ENCODE measurements at regions not wholly inside any gene's neighbourhood (a gene's known extent, or its start where the extent isn't known, plus 50 kb on each side); places are given as distances from the start of the nearest gene placed in this dataset.

DNA sequence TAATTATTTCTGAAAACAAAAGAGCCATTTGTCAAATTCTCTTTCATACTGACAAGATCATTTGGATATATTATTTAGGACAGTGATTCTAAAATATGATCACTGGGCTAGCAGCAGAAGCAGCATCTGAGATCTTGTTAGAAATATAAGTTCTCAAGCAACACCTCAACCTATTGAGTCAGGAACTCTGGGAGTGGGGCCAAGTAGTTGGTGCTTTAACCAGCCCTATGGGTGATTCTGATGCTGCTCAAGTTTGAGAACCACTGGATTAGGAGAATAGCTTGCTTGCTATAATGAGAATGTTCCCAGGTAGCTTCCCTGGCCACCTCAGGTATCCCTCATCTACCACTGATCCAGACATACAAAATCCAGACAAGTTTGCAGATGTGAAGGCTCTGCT is 466.9 kb upstream of the CELF4 start:
- no peak for DNase-seq (ENCODE audit: low read depth)

DNA sequence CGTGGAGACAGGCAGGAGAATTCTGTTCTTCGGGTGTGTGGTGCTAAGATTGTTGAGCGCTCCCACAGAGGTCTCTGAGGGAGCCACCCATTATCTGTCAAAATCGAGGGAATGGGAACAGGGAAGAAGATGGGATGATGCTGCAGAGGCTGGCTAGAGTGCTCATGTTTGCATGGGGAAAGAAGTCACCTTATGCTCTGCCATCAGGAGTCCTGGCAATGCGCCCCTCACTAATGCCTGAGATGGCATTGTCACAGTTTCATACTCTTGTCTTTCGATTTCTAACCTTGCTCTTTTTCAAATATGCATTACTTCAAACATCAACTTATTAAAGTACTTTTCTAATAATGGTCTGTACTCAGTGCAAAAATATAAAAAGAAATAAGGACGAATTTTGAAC is 463.3 kb upstream of the CELF4 start:
- DNase-seq (ENCODE audit: low read depth), result no peak

DNA sequence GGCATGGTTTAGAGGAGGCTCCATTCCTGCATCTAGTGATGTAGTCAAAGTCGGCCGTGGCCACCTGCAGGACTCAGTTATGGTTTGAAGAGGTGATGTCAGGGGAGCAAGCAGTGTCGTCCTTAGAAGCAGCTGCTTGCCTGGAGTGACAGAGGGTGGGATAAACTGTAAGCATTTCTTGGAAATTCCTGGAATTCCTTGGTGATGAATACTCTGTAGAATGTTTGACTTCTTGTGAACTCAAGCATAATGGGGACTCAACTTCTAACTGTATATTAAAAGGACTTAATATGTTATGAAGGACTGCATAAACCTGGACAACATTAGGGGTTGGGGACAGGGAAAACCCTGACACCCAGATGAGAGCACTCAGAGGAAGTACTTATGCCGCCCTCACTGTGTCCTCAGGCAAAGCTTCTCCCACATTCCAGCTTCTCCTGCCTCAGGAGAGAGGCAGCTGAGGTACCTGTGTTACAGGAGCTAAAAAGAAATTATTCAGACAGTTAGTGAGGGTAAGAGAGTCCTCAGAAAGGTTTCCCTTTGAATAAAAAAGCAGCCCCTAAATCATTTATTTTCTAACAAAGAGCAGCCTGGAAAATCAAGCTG is 459.9 kb upstream of the CELF4 start:
- no peak for DNase-seq (ENCODE audit: low read depth)

DNA sequence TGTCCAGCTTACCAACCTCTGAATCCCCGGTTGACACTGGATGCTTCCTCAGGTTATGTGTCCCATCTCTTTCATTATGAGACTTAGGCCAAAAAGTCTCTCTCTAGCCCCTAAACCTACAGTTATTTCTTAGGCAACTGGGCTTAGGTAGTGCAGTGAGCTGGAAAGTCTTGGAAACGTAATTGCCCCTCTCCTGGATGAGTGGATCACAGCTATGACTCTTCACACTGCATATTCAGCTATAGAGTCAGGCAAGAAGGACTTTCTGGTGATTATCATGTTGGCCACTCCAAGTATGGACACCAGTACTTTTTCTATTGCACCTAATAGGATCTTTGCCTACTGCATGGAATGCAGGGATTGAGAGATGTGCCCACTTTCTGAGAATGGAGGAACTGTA is 458.3 kb upstream of the CELF4 start:
- no peak for DNase-seq (ENCODE audit: low read depth)

DNA sequence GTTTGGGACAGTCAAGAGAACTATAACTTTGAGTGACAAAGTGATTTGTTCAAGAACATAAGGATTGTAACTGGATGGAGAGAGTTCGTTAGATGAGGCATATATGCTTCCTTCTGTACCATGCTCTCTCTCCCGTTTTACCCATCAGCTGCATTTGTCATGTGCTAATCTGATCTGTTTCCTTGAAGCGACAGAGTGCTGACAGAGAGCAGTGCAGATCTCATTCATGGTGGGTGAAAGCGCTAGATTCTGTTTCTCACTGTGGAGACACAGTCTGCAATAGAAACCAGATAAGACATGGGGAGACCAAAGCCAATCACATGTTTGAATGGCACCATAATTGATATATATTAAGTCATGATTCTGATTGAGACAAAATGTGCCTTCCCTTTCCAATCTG is 456.6 kb upstream of the CELF4 start:
- no peak for DNase-seq (ENCODE audit: low read depth)

DNA sequence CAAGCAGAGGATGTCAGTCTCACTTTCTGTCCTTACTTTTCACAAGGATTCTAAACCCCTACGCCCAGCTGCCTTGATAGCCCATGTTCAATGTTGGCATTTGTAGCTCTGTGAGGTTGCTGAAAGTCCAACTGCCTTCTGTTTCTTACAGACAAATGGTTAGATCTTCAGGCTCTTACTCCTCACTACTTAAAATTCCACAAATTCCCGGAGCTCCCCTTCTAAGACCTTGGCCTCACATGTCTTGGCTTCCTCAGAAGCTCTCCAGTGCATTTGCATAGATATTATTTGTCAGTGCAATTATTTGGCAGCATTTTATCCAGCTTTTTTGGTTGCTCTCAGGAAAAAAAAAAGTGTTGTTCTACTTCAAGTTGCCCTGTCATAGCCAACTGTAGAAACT is 453.7 kb upstream of the CELF4 start:
- no peak for DNase-seq (ENCODE audit: low read depth)

DNA sequence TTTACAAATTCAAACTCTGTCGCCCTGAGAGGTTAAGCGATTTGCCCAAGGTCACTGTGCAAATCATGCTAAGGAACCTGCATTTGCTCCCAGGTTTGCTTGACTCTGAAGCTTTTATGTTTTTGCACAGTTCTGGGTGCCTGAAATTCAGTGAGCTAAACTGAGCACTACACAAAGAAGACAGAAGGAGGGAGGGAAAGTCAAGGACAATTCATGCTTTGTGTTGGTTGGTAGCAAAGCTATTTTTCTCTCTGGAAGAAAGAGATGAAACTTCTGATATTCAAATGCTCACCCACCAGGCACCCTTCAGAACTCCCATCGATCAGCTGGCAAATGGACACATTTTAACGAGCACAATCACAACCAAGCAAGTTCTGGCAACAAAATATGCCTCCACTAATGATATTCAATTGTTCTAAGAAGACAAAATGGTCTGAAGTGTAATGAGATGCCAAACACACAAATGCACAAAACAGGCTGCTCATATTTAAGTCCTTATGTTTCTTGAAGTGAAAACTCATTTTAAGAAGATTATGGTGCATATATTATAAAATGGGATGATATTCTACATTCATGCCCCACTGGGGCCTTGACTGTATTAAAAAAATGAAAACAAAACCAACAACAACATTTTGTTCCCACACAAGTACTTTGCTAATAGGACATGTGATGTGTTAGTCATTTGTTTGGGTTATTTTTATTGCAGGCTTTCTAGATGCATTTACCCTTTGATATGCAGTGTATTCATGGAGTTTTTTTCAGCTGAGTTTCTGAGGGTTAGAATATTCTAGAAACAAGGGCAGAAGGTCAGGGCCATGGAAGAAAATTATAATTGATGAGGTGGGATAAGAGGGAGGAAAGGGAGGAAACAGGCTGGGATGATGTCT is 445.6 kb upstream of the CELF4 start:
- no peak for DNase-seq (ENCODE audit: low read depth)

DNA sequence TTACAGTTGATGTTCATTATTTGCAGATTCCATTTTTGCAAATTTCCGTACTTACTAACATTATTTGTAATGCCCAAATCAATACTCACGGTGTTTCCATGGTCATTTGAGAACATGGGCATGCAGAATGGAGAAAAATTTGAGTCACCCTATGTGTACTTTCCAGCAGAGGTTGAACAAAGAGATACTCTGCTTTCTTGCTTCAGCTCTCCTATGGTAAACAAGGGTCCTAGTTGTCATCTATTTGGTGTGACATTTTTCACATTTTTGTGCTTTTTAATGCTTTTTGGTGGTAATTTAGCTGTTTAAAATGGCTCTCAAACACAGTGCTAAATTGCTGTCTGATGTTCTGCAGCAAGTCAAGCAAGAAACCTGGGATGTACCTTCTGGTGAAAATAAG is 444.4 kb upstream of the CELF4 start:
- DNase-seq (ENCODE audit: low read depth), result no peak

DNA sequence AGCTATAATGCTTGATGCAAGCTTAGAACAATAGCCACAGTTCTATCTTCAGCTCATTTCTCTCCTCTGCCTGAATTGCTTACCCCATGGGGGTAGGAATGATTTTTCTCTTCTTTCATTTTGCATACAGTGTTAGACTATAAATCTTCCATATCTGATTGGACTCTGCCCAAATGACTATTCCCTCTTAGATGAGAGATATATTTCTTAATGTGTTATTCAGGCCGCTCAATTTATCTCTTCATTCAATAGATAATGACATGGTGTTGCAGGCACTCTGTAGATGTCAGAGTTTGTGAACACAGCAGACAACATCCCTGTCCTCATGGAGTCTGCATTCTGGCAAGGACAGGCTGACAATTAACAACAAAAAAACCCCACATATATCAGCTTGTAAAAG is 443.7 kb upstream of the CELF4 start:
- no peak for DNase-seq (ENCODE audit: low read depth)

DNA sequence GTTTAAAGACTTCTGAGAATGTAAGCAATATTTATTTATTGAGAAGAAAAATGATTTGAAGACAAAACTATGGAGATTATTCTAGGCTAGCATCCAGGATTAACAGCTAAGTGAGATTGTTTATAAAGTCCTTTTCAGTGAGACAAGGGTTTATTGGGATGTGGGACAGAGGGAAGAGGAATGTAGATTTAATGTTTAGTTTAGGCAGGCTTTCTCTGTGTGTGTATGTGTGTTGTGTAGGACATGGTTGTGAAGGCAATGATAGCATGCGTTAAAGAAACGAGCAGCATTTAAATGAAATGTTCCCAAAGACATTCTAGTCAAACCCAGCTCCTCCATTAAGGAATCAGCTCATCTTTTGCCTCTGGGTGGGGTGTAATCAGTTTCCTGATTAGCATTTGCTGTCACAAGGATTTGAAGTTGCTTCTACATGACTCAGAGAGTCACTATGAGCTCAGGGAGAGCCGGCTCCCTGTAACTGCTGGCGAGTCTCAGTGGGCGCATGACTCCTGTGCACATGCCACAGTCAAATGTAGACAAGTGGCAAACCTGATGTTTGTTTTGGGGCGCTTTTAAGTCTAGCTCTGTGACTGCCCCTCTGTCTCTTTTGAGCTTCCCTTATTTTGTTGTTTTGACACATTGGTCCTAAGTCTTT is 442.2 kb upstream of the CELF4 start:
- no peak for DNase-seq (ENCODE audit: low read depth)

DNA sequence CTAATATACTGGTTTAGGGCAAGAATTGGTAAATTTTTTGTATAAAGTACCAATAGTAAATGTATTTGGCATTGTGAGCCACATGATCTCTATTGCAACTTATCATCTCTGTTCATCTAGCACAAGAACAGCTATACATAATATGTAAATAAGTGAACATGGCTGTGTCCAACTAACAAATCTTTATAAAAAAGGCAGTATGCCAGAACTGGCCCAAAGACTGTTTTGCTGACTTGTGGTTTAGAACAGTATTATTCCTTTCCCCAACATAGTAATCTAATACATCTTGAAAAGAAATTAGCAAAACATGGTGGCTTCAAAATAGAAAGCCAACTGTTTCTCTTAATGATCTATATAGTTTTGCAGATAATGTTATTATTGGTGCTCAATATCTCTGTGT is 441.4 kb upstream of the CELF4 start:
- DNase-seq (ENCODE audit: low read depth), result no peak

DNA sequence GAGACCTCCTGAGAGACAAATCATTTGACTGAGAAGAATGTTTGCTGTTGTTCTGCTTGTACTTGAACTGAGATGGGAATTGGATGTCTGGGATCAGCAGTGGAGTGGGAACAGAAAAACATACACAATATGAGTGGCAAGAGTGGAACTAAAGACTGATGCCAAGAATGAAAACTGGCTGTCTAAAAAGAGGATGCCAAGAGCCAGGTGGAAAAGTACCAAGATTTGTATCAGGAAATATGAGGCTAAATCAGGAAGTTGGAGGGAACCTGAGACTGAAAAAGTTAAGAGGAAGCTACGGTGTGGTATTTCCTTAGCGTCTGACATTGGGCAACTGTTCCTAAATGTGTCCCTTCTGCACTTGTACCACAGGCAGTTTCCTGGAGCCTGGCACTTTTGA is 440.9 kb upstream of the CELF4 start:
- DNase-seq (ENCODE audit: low read depth), result no peak

DNA sequence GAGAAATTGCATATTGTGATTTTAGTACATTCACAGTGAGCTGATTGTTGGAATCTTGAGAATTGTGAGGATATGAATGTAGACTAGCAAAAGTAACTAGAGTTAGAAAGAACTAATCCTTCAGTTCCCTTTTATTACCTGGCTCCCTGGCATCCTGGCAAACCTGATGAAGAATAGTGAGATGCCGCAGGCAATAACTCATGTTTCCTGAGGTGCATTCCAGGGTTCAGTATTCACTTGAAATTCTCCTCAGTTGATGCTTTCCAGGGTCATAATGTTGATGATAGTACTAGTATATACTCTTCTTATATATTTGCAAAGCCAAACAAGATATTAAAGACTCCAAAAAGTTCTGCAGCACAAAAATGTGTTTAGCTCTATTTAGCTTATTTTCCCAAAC is 432.1 kb upstream of the CELF4 start:
- no peak for DNase-seq (ENCODE audit: low read depth)

DNA sequence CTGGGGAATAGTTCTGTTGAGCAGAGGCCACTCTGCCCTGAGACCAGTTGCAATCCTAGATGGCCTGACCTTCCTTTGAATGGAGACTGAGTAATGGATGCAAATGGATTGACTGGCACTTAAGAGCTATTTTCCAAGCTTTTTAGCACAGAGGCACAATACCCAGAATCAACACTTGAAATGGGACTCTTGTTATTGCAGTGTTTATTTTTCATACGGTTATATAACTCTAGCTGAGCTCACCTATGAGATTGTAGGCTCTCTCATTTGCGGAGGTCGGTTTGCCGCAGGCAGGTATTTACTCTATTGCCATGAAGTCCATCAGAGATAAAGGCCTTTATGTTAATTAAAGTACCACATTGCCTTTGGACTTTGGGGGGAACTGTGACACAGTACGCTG is 422.3 kb upstream of the CELF4 start:
- no peak for DNase-seq (ENCODE audit: low read depth)

DNA sequence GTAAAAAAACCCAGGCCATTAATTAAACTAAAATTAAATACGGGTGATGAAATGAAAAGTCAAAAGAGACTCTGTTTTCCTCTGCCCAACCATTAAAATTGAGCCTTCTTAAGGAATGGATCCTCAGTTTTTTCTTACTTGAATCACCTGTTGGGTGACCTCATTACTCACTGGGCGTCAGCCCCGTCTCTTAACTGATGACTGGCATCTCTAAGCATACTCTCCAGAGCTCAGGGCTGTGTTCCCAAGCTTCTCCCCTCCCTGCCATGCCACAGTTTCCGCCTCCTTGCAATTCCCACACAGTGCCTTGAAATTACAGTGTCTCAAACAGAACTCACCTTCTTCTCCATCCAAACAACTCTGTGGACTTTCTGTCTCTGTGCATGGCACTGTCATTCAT is 421.1 kb upstream of the CELF4 start:
- DNase-seq (ENCODE audit: low read depth), result no peak

DNA sequence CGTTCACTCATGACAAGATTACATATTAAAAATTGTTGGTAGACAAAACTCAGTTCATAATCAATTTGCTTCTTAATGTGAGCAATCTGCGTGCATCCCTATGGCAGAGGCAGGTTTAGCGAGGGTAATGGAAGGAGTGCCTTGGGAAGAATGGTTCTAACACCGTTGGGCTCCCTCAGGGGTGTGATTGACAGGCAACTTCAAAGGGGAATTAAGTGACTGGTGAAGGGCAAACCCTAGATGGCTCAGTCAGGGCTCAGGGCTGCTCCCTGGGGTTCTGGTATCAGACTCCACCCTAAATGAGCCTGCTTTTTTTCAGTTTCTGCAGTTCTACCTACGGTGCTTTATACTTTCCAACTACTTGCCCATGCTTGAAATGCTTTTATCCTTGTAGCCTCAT is 419.5 kb upstream of the CELF4 start:
- DNase-seq (ENCODE audit: low read depth), result no peak

DNA sequence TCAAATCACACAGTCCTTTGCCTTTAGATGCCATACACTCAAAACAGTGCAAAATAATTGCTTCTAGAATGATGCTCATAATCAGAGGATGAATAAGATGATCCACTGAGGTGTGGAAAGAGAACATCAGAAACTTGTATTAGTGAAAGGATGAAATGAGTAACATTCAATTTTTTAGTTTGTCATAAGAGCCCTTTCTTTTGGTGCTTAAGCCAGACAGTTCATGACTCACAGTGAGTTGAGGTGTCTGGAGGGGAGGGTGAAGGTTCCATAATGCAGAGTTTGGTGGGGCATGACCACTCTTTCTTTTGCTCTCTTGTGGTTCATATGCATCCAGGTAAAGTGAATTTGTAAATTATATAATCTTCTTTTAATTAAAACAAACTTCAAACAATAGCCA is 415.0 kb upstream of the CELF4 start:
- DNase-seq (ENCODE audit: low read depth), result no peak

DNA sequence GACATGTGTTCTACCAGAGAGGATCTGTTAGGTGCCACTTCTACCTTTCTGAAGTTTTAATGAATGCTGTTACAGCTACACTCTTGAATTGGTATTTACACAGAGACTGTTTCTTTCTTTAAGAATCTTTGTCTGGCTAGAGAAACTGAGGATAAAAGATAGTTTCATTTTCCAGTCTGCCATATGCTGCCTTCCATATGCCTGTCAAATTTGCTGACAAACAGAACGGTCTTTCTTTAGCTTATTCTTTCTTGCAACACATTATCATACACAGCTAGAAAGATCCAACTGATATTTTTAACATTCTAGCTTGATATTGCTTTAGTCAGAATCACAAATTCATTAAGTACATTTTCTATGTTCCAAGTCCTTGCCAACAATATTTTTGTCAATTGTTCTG is 409.8 kb upstream of the CELF4 start:
- no peak for DNase-seq (ENCODE audit: low read depth)

DNA sequence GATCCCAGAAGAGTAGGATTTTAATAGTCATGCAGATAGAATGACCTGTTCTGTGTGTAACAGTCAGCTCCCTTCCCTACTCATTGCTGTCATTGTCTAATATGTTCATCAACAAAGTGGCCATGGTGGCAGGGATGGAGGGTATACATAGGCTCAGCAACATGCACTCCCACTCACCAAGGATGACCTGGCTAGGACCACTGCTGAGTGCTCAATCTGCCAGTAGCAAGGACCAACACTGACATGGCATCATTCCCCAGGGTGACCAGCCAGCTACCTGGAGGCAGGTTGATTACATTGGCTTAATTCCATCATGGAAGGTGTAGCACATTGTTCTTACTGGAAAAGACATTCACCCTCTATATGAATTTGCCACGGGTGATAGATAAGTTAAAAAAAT is 401.7 kb upstream of the CELF4 start:
- DNase-seq (ENCODE audit: low read depth), result no peak

DNA sequence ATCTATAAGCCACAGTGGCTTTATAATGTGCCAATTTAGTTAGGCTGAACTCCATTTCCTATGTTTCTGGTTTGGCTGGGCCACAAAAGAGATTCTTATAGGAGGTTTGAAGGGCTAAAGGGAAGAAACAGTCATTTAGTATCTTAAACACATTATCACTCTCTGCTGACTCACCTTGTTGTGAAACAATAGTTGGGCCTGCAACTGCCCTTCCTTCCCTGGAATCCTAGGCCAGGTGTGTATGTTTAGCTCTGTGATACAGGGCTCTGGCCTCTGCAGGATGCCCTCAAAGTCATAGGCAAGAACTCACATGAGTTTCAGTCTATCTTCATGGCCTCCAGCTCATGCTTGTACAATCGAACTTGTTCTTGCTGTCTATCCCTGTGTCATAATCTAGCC is 400.0 kb upstream of the CELF4 start:
- no peak for DNase-seq (ENCODE audit: low read depth)

DNA sequence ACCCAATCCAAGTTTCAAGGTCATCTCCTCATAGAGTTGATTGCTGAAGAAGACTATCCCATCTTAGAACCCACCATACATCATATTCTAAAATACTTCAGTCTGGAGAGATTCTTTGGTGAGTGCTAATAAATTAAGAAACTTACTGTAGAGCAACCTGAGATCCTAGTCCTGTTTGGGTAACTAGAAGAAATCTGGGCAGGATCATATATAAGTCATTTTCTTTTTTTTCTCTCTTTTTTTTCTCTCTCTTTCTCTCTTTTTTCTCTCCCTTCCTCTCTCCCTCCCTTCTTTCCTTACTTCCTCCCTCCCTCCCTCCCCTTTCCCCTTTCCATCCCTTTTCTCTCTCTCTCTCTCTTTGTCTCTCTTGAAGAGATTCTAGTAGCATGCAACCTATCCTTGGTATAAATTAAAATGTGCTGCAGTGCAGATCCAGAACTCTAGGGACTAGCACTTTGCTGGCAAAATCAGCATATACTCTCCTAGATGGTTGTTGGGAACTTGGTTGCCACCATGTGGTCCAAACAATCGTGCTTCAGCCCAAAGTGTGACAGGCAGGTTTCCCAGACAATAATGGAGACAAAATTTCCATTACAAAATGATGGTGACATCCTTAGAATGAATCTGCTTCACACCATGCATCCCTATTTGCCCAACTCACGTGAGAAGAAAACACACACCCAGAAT is 399.4 kb upstream of the CELF4 start:
- DNase-seq (ENCODE audit: low read depth), result no peak

DNA sequence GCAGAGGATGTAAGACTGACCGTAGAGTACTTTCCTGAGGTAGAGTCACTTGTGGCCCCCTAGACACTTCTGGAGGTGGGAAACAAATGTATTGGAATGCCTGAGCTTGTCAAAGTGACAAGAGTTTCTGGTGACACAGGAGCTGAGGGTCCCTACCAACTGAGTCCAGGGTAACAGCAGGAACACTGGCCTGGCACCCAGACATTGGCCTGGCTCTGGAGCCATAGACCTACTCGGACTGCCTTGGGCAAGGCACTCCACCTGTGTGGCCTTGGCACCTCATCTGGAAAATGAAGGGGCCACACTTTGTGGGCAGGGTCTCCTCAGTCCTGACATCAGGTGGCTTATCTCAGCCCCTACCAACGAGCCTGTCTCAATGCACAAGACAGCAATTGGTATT is 398.2 kb upstream of the CELF4 start:
- no peak for DNase-seq (ENCODE audit: low read depth)

All from EH (cell line).